GM23248 (cell line): ENCODE measurements at regions not wholly inside any gene's neighbourhood (a gene's known extent, or its start where the extent isn't known, plus 50 kb on each side); places are given as distances from the start of the nearest gene placed in this dataset.

Experiments used
- DNase-seq: peaks from one replicate; pipeline ENCODE4 v3.0.0-alpha.2; 2015
- H2AFZ ChIP-seq: fragments of 200-600 bp; sonication (generic); 2 replicates; pipeline ENCODE4 v1.6.1; 2016; ENCODE audit warnings: antibody characterized with exemption
- H3F3A ChIP-seq: fragments of 200-600 bp; sonication (generic); 2 replicates; pipeline ENCODE4 v1.6.1; 2016; ENCODE audit warnings: mild to moderate bottlenecking, antibody characterized with exemption, mixed run types; ENCODE audit not compliant: insufficient read depth
- H3K27ac ChIP-seq: fragments of 200-600 bp; sonication (generic); 2 replicates; pipeline ENCODE4 v1.5.1; 2016; ENCODE audit warnings: mild to moderate bottlenecking
- H3K27me3 ChIP-seq: fragments of 200-600 bp; sonication (generic); replicated peaks from 2 replicates; pipeline ENCODE4 v1.6.1; 2016; ENCODE audit warnings: mild to moderate bottlenecking; ENCODE audit not compliant: insufficient read depth
- H3K36me3 ChIP-seq: fragments of 200-600 bp; sonication (generic); 2 replicates; pipeline ENCODE4 v1.6.1; 2016; ENCODE audit warnings: low read depth, mild to moderate bottlenecking
- H3K4me1 ChIP-seq: fragments of 200-600 bp; sonication (generic); 2 replicates; pipeline ENCODE4 v1.6.1; 2016; ENCODE audit warnings: mild to moderate bottlenecking; ENCODE audit not compliant: insufficient read depth
- H3K4me2 ChIP-seq: fragments of 200-600 bp; sonication (generic); one replicate; pipeline ENCODE4 v1.6.1; 2016; ENCODE audit warnings: mild to moderate bottlenecking; ENCODE audit not compliant: unreplicated experiment
- H3K4me3 ChIP-seq: fragments of 200-600 bp; sonication (generic); 2 replicates; pipeline ENCODE4 v1.5.1; 2016; ENCODE audit warnings: mild to moderate bottlenecking
- H3K79me2 ChIP-seq: fragments of 200-600 bp; sonication (generic); 2 replicates; pipeline ENCODE4 v1.6.1; 2016; ENCODE audit warnings: mild to moderate bottlenecking; ENCODE audit not compliant: insufficient read depth
- H3K9ac ChIP-seq: fragments of 200-600 bp; sonication (generic); 2 replicates; pipeline ENCODE4 v1.6.1; 2016; ENCODE audit warnings: mild to moderate bottlenecking
- H3K9me2 ChIP-seq: fragments of 200-600 bp; sonication (generic); 2 replicates; pipeline ENCODE4 v1.6.1; 2016; ENCODE audit warnings: mixed run types, mild to moderate bottlenecking, moderate library complexity; ENCODE audit not compliant: insufficient read depth
- H3K9me3 ChIP-seq: fragments of 200-600 bp; sonication (generic); one replicate; pipeline ENCODE4 v1.6.1; 2017; ENCODE audit warnings: low read depth
- H4K20me1 ChIP-seq: fragments of 200-600 bp; sonication (generic); 2 replicates; pipeline ENCODE4 v1.6.0; 2016; ENCODE audit not compliant: insufficient read depth
- EZH2 ChIP-seq: fragments of 200-600 bp; sonication (generic); IDR thresholded peaks from 2 replicates; pipeline ENCODE4 v1.6.1; 2018; ENCODE audit warnings: antibody characterized with exemption, mild to moderate bottlenecking; ENCODE audit not compliant: insufficient read depth, poor library complexity, severe bottlenecking
- EZH2phosphoT487 ChIP-seq: fragments of 200-600 bp; sonication (generic); IDR thresholded peaks from 2 replicates; pipeline ENCODE4 v1.6.1; 2018; ENCODE audit warnings: antibody characterized with exemption, moderate library complexity, mild to moderate bottlenecking, low read depth; ENCODE audit not compliant: insufficient read depth
- WGBS, 2 experiments: methylation state at CpG; one replicate each; pipeline ENCODE4 v1.1.6; 2015 to 2017; ENCODE audit warnings: low lambda C conversion rate in 2 of 2, low coverage in 1 of 2; ENCODE audit errors: missing lambda C conversion rate in 2 of 2; 5-methylcytosine and 5-hydroxymethylcytosine counted together
- in situ Hi-C: fragments of 300-500 bp; cut with MboI; formaldehyde crosslinking; loops from 2 replicates; pipeline ENCODE4 v1.15.0; 2020

DNA sequence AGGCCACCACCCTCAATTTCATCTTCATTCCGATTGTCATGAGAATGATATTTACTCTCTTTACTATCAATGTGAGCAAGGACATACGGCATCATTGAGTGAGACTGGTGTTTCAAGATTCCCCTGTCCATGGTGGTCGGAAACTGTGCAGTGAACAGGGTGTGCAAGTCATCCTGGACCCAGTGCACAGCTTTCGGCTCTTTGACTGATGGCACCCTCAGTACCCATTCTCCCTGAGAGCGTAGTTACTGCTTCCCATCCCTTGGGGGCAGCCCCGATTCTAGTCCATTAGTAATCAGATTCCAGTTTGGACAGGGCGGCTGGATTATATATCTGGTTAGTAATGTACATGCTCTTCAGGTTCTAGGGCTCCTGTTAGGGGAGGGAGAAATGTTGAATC lies 61.7 kb upstream of the SUB1 start:
- H3K9me2 ChIP-seq, result no peaks in the 10 kb centered on the region
- no peak overlapping the region for H3K9ac ChIP-seq
- no peaks in the 10 kb centered on the region for H3K27me3 ChIP-seq
- no peaks in the 10 kb centered on the region for H3K9me3 ChIP-seq
- H3F3A ChIP-seq, result no peaks in the 10 kb centered on the region
- no peak overlapping the region for H3K4me2 ChIP-seq
- no peak overlapping the region for H3K27ac ChIP-seq
- H3K36me3 ChIP-seq, result no peaks in the 10 kb centered on the region
- H3K4me1 ChIP-seq, result no peaks in the 10 kb centered on the region; the same call in 1 of the 2 replicates
- peak; percentile 36 for DNase-seq
- 83 to 84% methylated on average over 7 of the region's 7 CpGs for WGBS, 2 experiments
- no peak overlapping the region for H3K4me3 ChIP-seq
- in situ Hi-C loops, result no loop called here
- no peaks in the 10 kb centered on the region for H3K79me2 ChIP-seq
- no peak overlapping the region for H2AFZ ChIP-seq
- TF ChIP-seq EZH2phosphoT487, result no peak
- no peak for TF ChIP-seq EZH2
- H4K20me1 ChIP-seq, result no peaks in the 10 kb centered on the region

DNA sequence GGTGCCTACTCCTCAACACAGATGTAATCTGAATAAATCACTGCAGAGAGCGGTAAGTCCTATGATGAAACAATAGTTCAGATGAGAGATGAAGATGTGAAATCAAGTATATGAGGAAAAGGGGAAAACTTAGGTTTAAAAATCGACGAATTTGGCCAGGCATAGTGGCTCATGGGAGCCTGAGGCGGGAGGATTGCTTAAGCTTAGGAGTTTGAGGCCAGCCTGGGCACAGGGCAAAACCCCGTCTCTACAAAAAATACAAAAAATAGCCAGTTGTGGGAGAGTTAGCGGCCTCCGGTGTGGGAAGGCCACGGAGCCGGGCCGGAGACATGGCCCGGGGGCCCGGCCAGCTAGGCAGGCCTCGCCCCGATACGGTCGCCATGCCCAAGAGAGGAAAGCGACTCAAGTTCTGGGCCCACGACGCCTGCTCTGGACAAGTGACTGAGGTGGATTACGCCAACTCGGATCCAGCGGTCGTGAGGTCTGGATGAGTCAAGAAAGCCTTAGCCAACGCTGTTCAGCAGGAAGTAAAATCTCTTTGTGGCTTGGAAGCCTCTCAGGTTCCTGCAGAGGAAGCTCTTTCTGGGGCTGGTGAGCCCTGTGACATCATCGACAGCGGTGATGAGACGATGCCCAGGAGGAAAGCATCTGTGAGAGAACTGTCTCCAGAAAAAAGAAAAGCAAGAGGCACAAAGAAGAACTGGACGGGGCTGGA lies 62.8 kb upstream of the SUB1 start:
- Histone ChIP-seq H2AFZ (no peak overlapping the region), H3K4me2 (no peak overlapping the region)

DNA sequence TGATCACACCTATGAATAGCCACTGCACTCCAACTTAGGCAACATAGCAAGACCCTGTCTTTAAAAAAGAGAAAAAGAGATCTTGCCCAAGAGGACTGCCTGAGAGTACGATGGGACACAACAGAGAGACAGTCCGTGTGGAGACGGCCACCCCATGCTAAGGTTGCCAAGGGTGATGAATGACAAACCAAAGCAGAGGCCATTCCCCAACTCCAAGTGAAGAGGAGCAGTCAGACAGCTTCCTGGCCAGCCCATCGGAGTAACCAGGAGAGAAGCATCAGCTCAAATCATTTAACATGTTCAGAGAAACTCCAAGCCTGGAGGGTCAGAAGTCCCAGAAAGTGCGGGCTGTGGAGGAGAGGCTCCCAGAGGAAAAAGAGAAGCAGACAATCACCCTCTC lies 63.9 kb upstream of the SUB1 start:
- Histone ChIP-seq H2AFZ (no peak overlapping the region), H3K9ac (no peak overlapping the region), H3K9me2 (no peaks in the 10 kb centered on the region), H3K4me2 (no peak overlapping the region), H3K9me3 (no peaks in the 10 kb centered on the region), H3K4me3 (no peak overlapping the region), H3K79me2 (no peaks in the 10 kb centered on the region), H3K36me3 (no peaks in the 10 kb centered on the region), H3K4me1 (no peaks in the 10 kb centered on the region), H3F3A (no peaks in the 10 kb centered on the region), H3K27me3 (no peaks in the 10 kb centered on the region), H3K27ac (no peak overlapping the region), H4K20me1 (no peaks in the 10 kb centered on the region)
- in situ Hi-C loops, result no loop called here
- no peak for DNase-seq
- no peak for TF ChIP-seq EZH2phosphoT487
- TF ChIP-seq EZH2, result no peak
- WGBS, 2 experiments, result 89 to 91% methylated on average over 5 of the region's 5 CpGs

More for the DNA sequence above, 62.8 kb upstream of the SUB1 start:
- WGBS, 2 experiments, result 76 to 77% methylated on average over 28 of the region's 28 CpGs
- Histone ChIP-seq H4K20me1 (no peaks in the 10 kb centered on the region), H3K4me3 (no peak overlapping the region), H3K36me3 (no peaks in the 10 kb centered on the region), H3F3A (no peaks in the 10 kb centered on the region), H3K79me2 (no peaks in the 10 kb centered on the region), H3K9me3 (no peaks in the 10 kb centered on the region), H3K27me3 (no peaks in the 10 kb centered on the region), H3K9ac (no peak overlapping the region), H3K9me2 (no peaks in the 10 kb centered on the region), H3K4me1 (no peaks in the 10 kb centered on the region; the same call in 1 of the 2 replicates), H3K27ac (peak overlapping the region; percentile 47; the same call in 1 of the 2 replicates)
- DNase-seq, result peak; percentile 80
- TF ChIP-seq EZH2, result no peak
- TF ChIP-seq EZH2phosphoT487, result no peak
- in situ Hi-C loops, result no loop called here

DNA sequence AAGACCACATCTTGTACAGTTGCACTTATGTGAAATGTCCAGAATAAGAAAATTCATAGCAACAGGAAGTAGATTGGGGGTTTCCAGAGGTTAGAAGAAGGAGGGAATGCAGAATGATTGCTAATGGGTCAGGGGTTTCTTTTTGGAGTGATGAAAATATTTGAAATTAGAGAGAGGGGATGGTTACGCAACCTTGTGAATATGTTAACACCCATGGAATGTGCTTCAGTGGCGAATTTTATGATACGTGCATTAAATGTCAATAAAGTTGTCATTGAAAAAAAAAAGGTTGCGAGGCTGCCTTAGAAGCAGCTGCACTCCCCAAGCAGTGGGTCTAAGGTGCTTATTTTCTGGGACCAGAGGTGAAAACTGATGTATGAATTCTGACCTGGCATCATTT lies 64.4 kb upstream of the SUB1 start:
- in situ Hi-C loops, result no loop called here
- no peak overlapping the region for H2AFZ ChIP-seq
- no peaks in the 10 kb centered on the region for H3F3A ChIP-seq
- no peaks in the 10 kb centered on the region for H3K4me1 ChIP-seq
- H3K4me2 ChIP-seq, result no peak overlapping the region
- H3K79me2 ChIP-seq, result no peaks in the 10 kb centered on the region
- no peaks in the 10 kb centered on the region for H3K27me3 ChIP-seq
- DNase-seq, result peak; percentile 12
- no peak overlapping the region for H3K27ac ChIP-seq
- no peaks in the 10 kb centered on the region for H3K9me3 ChIP-seq
- H3K4me3 ChIP-seq, result no peak overlapping the region
- no peaks in the 10 kb centered on the region for H3K9me2 ChIP-seq
- WGBS, 2 experiments, result 90 to 93% methylated on average over 4 of the region's 4 CpGs
- no peaks in the 10 kb centered on the region for H4K20me1 ChIP-seq
- no peak overlapping the region for H3K9ac ChIP-seq
- no peaks in the 10 kb centered on the region for H3K36me3 ChIP-seq
- no peak for TF ChIP-seq EZH2phosphoT487
- TF ChIP-seq EZH2, result no peak
